Tibial nerve (tissue), 4 donors: ENCODE measurements at regions not wholly inside any gene's neighbourhood (a gene's known extent, or its start where the extent isn't known, plus 50 kb on each side); places are given as distances from the start of the nearest gene placed in this dataset.

Experiments used
- EP300 ChIP-seq, 2 donors: sonication (generic); formaldehyde crosslinking; IDR thresholded peaks; one replicate each; pipeline ENCODE4 v1.6.1; 2017; ENCODE audit warnings: antibody characterized with exemption in 2 of 2, mild to moderate bottlenecking in 1 of 2
- POLR2A ChIP-seq, 2 donors: fragments of 450-650 bp; IDR thresholded peaks; one replicate each; pipeline ENCODE4 v1.6.1; 2017; ENCODE audit warnings: antibody characterized with exemption in 2 of 2, mild to moderate bottlenecking in 2 of 2, moderate library complexity in 2 of 2
- TF ChIP-seq, protein P1 (sequence below), 5 experiments: fragments of 200-600 bp in 3 of 5; fragments of 450-650 bp in 2 of 5; sonication (generic) in 3 of 5; IDR thresholded peaks; one replicate each; pipeline ENCODE4 v1.5.1; 2016 to 2019; ENCODE audit warnings: antibody characterized with exemption in 5 of 5, mild to moderate bottlenecking in 3 of 5, moderate library complexity in 2 of 5

DNA sequence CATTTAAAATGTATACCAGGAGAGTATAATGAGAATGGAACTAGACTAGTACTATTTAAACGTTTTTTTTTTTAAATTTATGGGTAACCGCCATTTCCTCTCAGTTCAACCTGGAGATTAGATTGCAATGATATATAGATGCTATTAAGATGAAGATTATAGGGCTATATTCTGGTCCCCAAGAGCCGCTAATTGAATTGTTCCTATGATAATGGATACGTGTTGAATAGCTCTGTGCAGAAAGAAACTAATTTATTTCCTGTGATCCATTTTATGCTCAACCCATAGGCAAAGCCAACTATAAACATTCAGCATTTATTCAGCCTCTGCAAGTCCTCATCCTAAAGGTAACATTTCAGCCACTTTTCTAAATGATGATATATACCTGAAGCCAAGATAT, 1595.1 kb upstream of the SEL1L start:
- TF ChIP-seq, protein P1, sequence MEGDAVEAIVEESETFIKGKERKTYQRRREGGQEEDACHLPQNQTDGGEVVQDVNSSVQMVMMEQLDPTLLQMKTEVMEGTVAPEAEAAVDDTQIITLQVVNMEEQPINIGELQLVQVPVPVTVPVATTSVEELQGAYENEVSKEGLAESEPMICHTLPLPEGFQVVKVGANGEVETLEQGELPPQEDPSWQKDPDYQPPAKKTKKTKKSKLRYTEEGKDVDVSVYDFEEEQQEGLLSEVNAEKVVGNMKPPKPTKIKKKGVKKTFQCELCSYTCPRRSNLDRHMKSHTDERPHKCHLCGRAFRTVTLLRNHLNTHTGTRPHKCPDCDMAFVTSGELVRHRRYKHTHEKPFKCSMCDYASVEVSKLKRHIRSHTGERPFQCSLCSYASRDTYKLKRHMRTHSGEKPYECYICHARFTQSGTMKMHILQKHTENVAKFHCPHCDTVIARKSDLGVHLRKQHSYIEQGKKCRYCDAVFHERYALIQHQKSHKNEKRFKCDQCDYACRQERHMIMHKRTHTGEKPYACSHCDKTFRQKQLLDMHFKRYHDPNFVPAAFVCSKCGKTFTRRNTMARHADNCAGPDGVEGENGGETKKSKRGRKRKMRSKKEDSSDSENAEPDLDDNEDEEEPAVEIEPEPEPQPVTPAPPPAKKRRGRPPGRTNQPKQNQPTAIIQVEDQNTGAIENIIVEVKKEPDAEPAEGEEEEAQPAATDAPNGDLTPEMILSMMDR (IDR thresholded peaks at IDR 0.05), result no peak
- TF ChIP-seq EP300 (IDR thresholded peaks at IDR 0.05) (no peak), POLR2A (IDR thresholded peaks at IDR 0.05) (no peak)
